PC-3 (cell line): ENCODE measurements at regions not wholly inside any gene's neighbourhood (a gene's known extent, or its start where the extent isn't known, plus 50 kb on each side); places are given as distances from the start of the nearest gene placed in this dataset.

Experiments used
- ATAC-seq: fragments of 200-7000 bp; cut with Tn5 transposase; 2 replicates; pipeline ENCODE4 v1.9.1; 2020; ENCODE audit warnings: mild to moderate bottlenecking, moderate library complexity
- BruUV-seq: library from RNA; stranded (reverse); fragments of 400-500 nt; replicated peaks from 2 replicates; lab custom pipeline; 2021; lab: Mats Ljungman, UMichigan
- CTCF ChIA-PET: fragments of 300-600 bp; sonication (Branson Sonifier 250); formaldehyde crosslinking; loops from one replicate; lab custom pipeline; 2022; ENCODE audit warnings: antibody characterized with exemption; lab: Charles Lee
- POLR2A ChIA-PET: fragments of 300-600 bp; sonication (Branson Sonifier 250); formaldehyde crosslinking; loops from one replicate; lab custom pipeline; 2022; ENCODE audit warnings: antibody characterized with exemption; ENCODE audit not compliant: unreplicated experiment; lab: Charles Lee
- DNase-seq: peaks from one replicate; pipeline ENCODE4 v3.0.0-alpha.2; 2015
- H2AFZ ChIP-seq: fragments of 300-600 bp; sonication (generic); 2 replicates; pipeline ENCODE4 v1.6.0; 2016; ENCODE audit warnings: antibody characterized with exemption, low read length
- H3F3A ChIP-seq: fragments of 300-600 bp; sonication (generic); one replicate; pipeline ENCODE4 v1.6.0; 2017; ENCODE audit warnings: antibody characterized with exemption, low read length, control low read depth, mild to moderate bottlenecking; ENCODE audit not compliant: unreplicated experiment
- H3K27ac ChIP-seq: fragments of 300-600 bp; sonication (generic); 2 replicates; pipeline ENCODE4 v1.5.1; 2016; ENCODE audit warnings: mild to moderate bottlenecking, low read length
- H3K27me3 ChIP-seq: fragments of 300-600 bp; sonication (generic); 2 replicates; pipeline ENCODE4 v1.6.1; 2016; ENCODE audit warnings: low read length, mixed read lengths
- H3K36me3 ChIP-seq: fragments of 300-600 bp; sonication (generic); 2 replicates; pipeline ENCODE4 v1.6.1; 2016; ENCODE audit warnings: low read depth, mixed run types, low read length, mixed read lengths
- H3K4me1 ChIP-seq: fragments of 300-600 bp; sonication (generic); 2 replicates; pipeline ENCODE4 v1.5.1; 2016; ENCODE audit warnings: low read length; ENCODE audit not compliant: insufficient read depth
- H3K4me2 ChIP-seq: fragments of 300-600 bp; sonication (generic); 2 replicates; pipeline ENCODE4 v1.6.0; 2016; ENCODE audit warnings: low read length
- H3K4me3 ChIP-seq: fragments of 300-600 bp; sonication (generic); 2 replicates; pipeline ENCODE4 v1.5.1; 2016; ENCODE audit warnings: mild to moderate bottlenecking, low read length, mixed read lengths
- H3K79me2 ChIP-seq: fragments of 300-600 bp; sonication (generic); 2 replicates; pipeline ENCODE4 v1.6.1; 2017; ENCODE audit warnings: low read length, mixed read lengths
- H3K9ac ChIP-seq: fragments of 300-600 bp; sonication (generic); 2 replicates; pipeline ENCODE4 v1.6.0; 2016; ENCODE audit warnings: mild to moderate bottlenecking, low read length
- H3K9me2 ChIP-seq: fragments of 300-600 bp; sonication (generic); replicated peaks from 2 replicates; pipeline ENCODE4 v1.6.1; 2016; ENCODE audit warnings: mixed run types, low read length, mixed read lengths
- H3K9me3 ChIP-seq: fragments of 300-600 bp; sonication (generic); 2 replicates; pipeline ENCODE4 v1.6.1; 2016; ENCODE audit warnings: low read length, mixed read lengths
- H4K20me1 ChIP-seq: fragments of 300-600 bp; sonication (generic); 2 replicates; pipeline ENCODE4 v1.6.1; 2016; ENCODE audit warnings: low read length, mixed read lengths
- EZH2 ChIP-seq: fragments of 300-600 bp; sonication (generic); IDR thresholded peaks from one replicate; pipeline ENCODE4 v1.6.1; 2017; ENCODE audit warnings: antibody characterized with exemption, mild to moderate bottlenecking, low read length; ENCODE audit not compliant: unreplicated experiment
- EZH2phosphoT487 ChIP-seq: fragments of 300-600 bp; sonication (generic); IDR thresholded peaks from 2 replicates; pipeline ENCODE4 v1.6.1; 2018; ENCODE audit warnings: mild to moderate bottlenecking, antibody characterized with exemption, low read length, borderline replicate concordance
- intact Hi-C: fragments of 100-400 bp; cut with micrococcal nuclease; formaldehyde crosslinking; loops from 2 replicates; pipeline ENCODE4 v1.9.0; 2023
- TF ChIP-seq, protein P1 (sequence below): fragments of 300-600 bp; sonication (generic); conservative IDR thresholded peaks from 2 replicates; pipeline ENCODE4 v1.5.1; 2017; ENCODE audit warnings: antibody characterized with exemption, low read depth, mild to moderate bottlenecking, low read length

DNA sequence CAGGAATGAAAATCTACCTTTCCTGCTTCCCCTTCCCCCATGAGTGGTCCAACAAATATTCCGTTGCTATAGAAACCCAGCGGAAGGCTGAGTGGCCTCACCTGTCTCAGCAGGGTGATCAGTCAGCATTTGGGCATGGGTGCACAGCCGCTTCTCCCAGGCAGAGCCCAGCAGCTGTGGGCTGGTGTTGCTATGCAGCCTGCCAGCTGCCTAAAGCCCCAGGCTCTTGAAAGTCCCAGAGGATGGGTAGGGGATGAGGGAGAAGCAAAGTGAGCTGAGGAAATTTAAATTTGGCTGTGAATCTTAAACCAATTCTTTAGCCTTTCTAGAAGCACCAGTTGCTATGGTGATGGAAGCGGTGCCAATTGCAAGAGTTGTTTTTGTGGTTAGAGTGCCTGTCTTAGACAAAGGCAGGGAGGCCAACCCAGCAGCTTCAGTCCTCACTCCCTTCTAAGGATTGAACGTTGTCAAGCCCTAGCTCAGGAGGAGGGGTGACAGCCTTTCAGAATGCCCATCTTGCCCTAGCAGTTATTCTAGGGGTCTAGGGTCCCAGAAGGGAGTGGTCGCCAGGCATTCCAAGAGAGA, 151.5 kb upstream of the PITX1 start:
- intact Hi-C loops, result no loop called here
- Histone ChIP-seq H3F3A (no peaks in the 10 kb centered on the region), H3K4me2 (no peak overlapping the region), H4K20me1 (no peaks in the 10 kb centered on the region), H3K36me3 (no peaks in the 10 kb centered on the region), H3K9me3 (no peaks in the 10 kb centered on the region), H3K27me3 (no peaks in the 10 kb centered on the region), H3K27ac (no peak overlapping the region), H3K9ac (no peak overlapping the region), H3K4me3 (no peak overlapping the region), H2AFZ (no peak overlapping the region), H3K4me1 (peaks cover 9% of the 10 kb centered on the region), H3K79me2 (no peaks in the 10 kb centered on the region), H3K9me2 (no peaks in the 10 kb centered on the region)
- ATAC-seq, result no peak
- ChIA-PET CTCF (no interaction called here), POLR2A (interaction anchor here (0.6 kb wide), 1 partner anchor 216 kb away, joined by 8 read pairs; no protein-coding TSS in a partner anchor)
- no peak for TF ChIP-seq EZH2
- TF ChIP-seq, protein P1, sequence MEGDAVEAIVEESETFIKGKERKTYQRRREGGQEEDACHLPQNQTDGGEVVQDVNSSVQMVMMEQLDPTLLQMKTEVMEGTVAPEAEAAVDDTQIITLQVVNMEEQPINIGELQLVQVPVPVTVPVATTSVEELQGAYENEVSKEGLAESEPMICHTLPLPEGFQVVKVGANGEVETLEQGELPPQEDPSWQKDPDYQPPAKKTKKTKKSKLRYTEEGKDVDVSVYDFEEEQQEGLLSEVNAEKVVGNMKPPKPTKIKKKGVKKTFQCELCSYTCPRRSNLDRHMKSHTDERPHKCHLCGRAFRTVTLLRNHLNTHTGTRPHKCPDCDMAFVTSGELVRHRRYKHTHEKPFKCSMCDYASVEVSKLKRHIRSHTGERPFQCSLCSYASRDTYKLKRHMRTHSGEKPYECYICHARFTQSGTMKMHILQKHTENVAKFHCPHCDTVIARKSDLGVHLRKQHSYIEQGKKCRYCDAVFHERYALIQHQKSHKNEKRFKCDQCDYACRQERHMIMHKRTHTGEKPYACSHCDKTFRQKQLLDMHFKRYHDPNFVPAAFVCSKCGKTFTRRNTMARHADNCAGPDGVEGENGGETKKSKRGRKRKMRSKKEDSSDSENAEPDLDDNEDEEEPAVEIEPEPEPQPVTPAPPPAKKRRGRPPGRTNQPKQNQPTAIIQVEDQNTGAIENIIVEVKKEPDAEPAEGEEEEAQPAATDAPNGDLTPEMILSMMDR, result no peak
- TF ChIP-seq EZH2phosphoT487, result no peak
- no peak for DNase-seq
- no TSS peak for BruUV-seq

DNA sequence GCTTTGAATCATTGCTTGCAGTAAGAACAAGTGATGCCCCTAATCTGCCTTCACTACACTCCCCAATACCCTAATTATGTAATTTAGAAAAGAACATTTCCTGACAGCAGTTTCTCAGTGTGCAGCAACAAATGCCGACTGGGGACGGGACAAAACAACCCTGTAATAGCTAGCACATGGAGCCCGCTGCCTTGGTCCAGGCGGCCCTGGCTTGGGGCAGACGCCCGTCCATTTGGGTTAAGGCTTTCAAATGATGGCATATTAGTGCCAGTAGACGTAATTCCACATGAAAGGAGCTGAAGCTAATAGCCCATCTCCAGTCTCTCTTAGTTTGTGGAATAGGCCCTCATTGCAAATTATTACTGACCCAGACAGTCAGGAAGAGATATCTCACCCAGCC, 150.6 kb upstream of the PITX1 start:
- no peaks in the 10 kb centered on the region for H3K9me2 ChIP-seq
- H3F3A ChIP-seq, result no peaks in the 10 kb centered on the region
- CTCF ChIA-PET, result no interaction called here
- H4K20me1 ChIP-seq, result no peaks in the 10 kb centered on the region
- no peaks in the 10 kb centered on the region for H3K36me3 ChIP-seq
- H3K9ac ChIP-seq, result no peak overlapping the region
- no peaks in the 10 kb centered on the region for H3K79me2 ChIP-seq
- no peak for ATAC-seq
- POLR2A ChIA-PET, result no interaction called here
- BruUV-seq, result no TSS peak
- TF ChIP-seq EZH2 (no peak), EZH2phosphoT487 (no peak)
- TF ChIP-seq, protein P1, result no peak
- H3K27ac ChIP-seq, result no peak overlapping the region
- H3K9me3 ChIP-seq, result no peaks in the 10 kb centered on the region
- H3K4me3 ChIP-seq, result no peak overlapping the region
- H3K27me3 ChIP-seq, result no peaks in the 10 kb centered on the region
- peaks cover 9% of the 10 kb centered on the region for H3K4me1 ChIP-seq
- DNase-seq, result no peak
- intact Hi-C loops, result no loop called here
- H3K4me2 ChIP-seq, result no peak overlapping the region
- no peak overlapping the region for H2AFZ ChIP-seq

DNA sequence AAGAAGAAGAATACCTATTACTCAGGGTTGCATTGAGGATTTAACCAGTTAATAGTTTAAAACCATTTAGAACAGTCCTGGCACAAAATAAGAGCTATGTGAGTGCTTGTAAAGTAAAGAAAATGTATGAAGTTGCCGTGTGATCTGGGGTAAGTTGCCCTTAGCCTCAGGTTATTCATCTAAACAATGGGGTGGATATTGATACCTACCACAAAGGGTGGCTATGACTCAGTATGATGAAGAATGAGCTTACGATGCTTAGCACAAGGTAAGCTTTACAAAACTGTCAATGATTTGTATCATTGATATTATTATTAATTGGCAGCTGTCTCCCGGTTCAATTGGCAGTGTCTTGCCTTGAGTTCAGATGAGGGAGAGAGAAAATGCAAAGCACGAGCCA, 149.4 kb upstream of the PITX1 start:
- H3K4me2 ChIP-seq, result no peak overlapping the region
- H3K27me3 ChIP-seq, result no peaks in the 10 kb centered on the region
- intact Hi-C loops, result no loop called here
- no peaks in the 10 kb centered on the region for H3F3A ChIP-seq
- H4K20me1 ChIP-seq, result no peaks in the 10 kb centered on the region
- H3K4me3 ChIP-seq, result no peak overlapping the region
- BruUV-seq, result no TSS peak
- H3K9ac ChIP-seq, result no peak overlapping the region
- H3K9me2 ChIP-seq, result no peaks in the 10 kb centered on the region
- H3K9me3 ChIP-seq, result no peaks in the 10 kb centered on the region
- DNase-seq (no peak), ATAC-seq (no peak)
- no peaks in the 10 kb centered on the region for H3K36me3 ChIP-seq
- CTCF ChIA-PET, result no interaction called here
- no peak overlapping the region for H2AFZ ChIP-seq
- no peaks in the 10 kb centered on the region for H3K79me2 ChIP-seq
- H3K27ac ChIP-seq, result no peak overlapping the region
- H3K4me1 ChIP-seq, result peaks cover 9% of the 10 kb centered on the region
- no peak for TF ChIP-seq EZH2phosphoT487
- no peak for TF ChIP-seq EZH2
- TF ChIP-seq, protein P1, result no peak
- POLR2A ChIA-PET, result no interaction called here
